MM.1S (cell line): ENCODE measurements at regions not wholly inside any gene's neighbourhood (a gene's known extent, or its start where the extent isn't known, plus 50 kb on each side); places are given as distances from the start of the nearest gene placed in this dataset.

Experiments used
- EZH2 ChIP-seq: fragments of 300-600 bp; sonication (generic); optimal IDR thresholded peaks from 2 replicates; pipeline ENCODE3; 2017; ENCODE audit warnings: low read depth, mild to moderate bottlenecking, antibody characterized with exemption, low read length, mixed read lengths
- TF ChIP-seq, protein P1 (sequence below): fragments of 300-600 bp; sonication (generic); IDR thresholded peaks from 2 replicates; pipeline ENCODE4 v1.5.1; 2016; ENCODE audit warnings: antibody characterized with exemption, low read length, mixed read lengths

DNA sequence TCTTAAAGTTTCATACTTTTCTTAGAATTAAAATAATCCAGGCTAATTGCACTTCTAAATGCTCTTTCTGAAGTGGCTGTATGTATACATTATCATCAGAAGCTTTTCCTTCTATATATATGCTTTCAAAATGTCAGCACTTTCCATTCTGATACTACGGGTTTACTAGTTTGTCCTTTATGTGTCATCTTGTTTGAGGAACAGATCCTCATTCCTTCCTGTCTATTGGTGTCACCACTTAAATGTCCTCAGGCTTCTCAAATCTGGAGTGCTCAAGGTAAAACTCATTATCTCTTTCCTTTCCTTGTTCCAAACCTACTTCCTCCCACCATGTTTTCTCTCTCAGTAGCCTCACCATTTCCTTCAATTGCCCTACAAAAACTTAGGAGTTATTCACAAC lies 236.3 kb downstream of the CSNK1G3 start:
- TF ChIP-seq, protein P1, sequence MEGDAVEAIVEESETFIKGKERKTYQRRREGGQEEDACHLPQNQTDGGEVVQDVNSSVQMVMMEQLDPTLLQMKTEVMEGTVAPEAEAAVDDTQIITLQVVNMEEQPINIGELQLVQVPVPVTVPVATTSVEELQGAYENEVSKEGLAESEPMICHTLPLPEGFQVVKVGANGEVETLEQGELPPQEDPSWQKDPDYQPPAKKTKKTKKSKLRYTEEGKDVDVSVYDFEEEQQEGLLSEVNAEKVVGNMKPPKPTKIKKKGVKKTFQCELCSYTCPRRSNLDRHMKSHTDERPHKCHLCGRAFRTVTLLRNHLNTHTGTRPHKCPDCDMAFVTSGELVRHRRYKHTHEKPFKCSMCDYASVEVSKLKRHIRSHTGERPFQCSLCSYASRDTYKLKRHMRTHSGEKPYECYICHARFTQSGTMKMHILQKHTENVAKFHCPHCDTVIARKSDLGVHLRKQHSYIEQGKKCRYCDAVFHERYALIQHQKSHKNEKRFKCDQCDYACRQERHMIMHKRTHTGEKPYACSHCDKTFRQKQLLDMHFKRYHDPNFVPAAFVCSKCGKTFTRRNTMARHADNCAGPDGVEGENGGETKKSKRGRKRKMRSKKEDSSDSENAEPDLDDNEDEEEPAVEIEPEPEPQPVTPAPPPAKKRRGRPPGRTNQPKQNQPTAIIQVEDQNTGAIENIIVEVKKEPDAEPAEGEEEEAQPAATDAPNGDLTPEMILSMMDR, result no peak
- no peak for TF ChIP-seq EZH2
